ENCODE measurements at regions not wholly inside any gene's neighbourhood (a gene's known extent, or its start where the extent isn't known, plus 50 kb on each side); places are given as distances from the start of the nearest gene placed in this dataset.

GRCh38 chr5:130885691-130886090 is 279.4 kb downstream of the HINT1 start:
- no peaks in the 10 kb centered on the region for H3K23me2 ChIP-seq (ENCODE audit: low read depth, low read length)
- no peak overlapping the region for H2BK120ac ChIP-seq (replicated peaks; ENCODE audit: low read depth, low read length)
- H3K4ac ChIP-seq (replicated peaks; ENCODE audit: insufficient read length, low read depth, low read length) = no peak overlapping the region
- H3K4me2 ChIP-seq (ENCODE audit: insufficient read depth in 1 of 2, low read depth in 2 of 2, low read length in 2 of 2) = no peak overlapping the region
- no peak overlapping the region for H2BK20ac ChIP-seq (ENCODE audit: low read length)
- H3K27me3 ChIP-seq (replicated peaks in 1 of 4; ENCODE audit: control insufficient read depth in 3 of 4, extremely low read depth in 1 of 4, insufficient read depth in 3 of 4, low read length in 3 of 4) = no peaks in the 10 kb centered on the region
- no peak overlapping the region for H4K8ac ChIP-seq (ENCODE audit: extremely low read depth, insufficient read depth, low read length)
- no peak overlapping the region for H3K4me3 ChIP-seq (ENCODE audit: extremely low read depth in 1 of 4, insufficient read depth in 2 of 4, low read depth in 3 of 4, low read length in 4 of 4)
- no peak overlapping the region for H2BK12ac ChIP-seq (ENCODE audit: low read depth, low read length)
- H2AFZ ChIP-seq (ENCODE audit: low read length) = no peak overlapping the region
- no peak overlapping the region for H2AK5ac ChIP-seq (ENCODE audit: low read depth, low read length)
- no peaks in the 10 kb centered on the region for H3K9me3 ChIP-seq (ENCODE audit: insufficient read depth in 2 of 2, low read depth in 1 of 2, low read length in 1 of 2)
- H3K23ac ChIP-seq (ENCODE audit: insufficient read length) = no peak overlapping the region
- no peak overlapping the region for H3K56ac ChIP-seq (replicated peaks; ENCODE audit: insufficient read length, low read depth, low read length)
- ChIA-PET CTCF (ENCODE audit: partially characterized antibody) (interaction anchor here (0.7 to 1.5 kb wide), 3 partner anchors 14 to 328 kb away, joined by 3 to 4 read pairs (median 3); no protein-coding TSS in a partner anchor), POLR2A (ENCODE audit: partially characterized antibody) (interaction anchor here (1.7 kb wide), 1 partner anchor 12 kb away, joined by 5 read pairs; no protein-coding TSS in a partner anchor)
- H4K5ac ChIP-seq (ENCODE audit: insufficient read length, low read depth, low read length) = no peak overlapping the region
- peaks cover 0 to 2% (median under 1%) of the 10 kb centered on the region in 4 experiments; a peak in 2 of 7 replicates for H3K4me1 ChIP-seq (replicated peaks in 1 of 4; ENCODE audit: control insufficient read depth in 3 of 4, insufficient read depth in 4 of 4, low read length in 3 of 4)
- no peak overlapping the region for H3K14ac ChIP-seq (ENCODE audit: insufficient read length)
- no peaks in the 10 kb centered on the region for H3K79me2 ChIP-seq (ENCODE audit: control insufficient read depth in 1 of 2, insufficient read depth in 2 of 2, low read length in 2 of 2)
- no peak overlapping the region for H3K27ac ChIP-seq (ENCODE audit: low read depth, low read length)
- WGBS, 2 experiments (ENCODE audit: extremely low coverage in 1 of 2, insufficient coverage in 1 of 2, insufficient read length in 1 of 2, insufficient replicate concordance in 2 of 2, low coverage in 1 of 2, low lambda C conversion rate in 2 of 2, missing lambda C conversion rate in 1 of 2) = 89% methylated on average over 3 of the region's 3 CpGs; no CpG with 5 or more reads in 1 of the 2 experiments
- H3K36me3 ChIP-seq (ENCODE audit: control insufficient read depth in 2 of 4, insufficient read depth in 4 of 4, low read length in 3 of 4) = no peaks in the 10 kb centered on the region
- no peak overlapping the region for H4K91ac ChIP-seq (replicated peaks; ENCODE audit: insufficient read length, low read length)
- H2BK5ac ChIP-seq (ENCODE audit: low read depth, low read length) = no peak overlapping the region
- DNase-seq (ENCODE audit: low read depth in 1 of 2, low spot score in 2 of 2) (no peak), FAIRE-seq (no peak)
- H4K20me1 ChIP-seq (replicated peaks in 1 of 2; ENCODE audit: control insufficient read depth in 1 of 2, insufficient read depth in 2 of 2, low read length in 2 of 2) = no peaks in the 10 kb centered on the region
- no peaks in the 10 kb centered on the region for H3K79me1 ChIP-seq (ENCODE audit: low read depth, low read length)
- H2BK15ac ChIP-seq (ENCODE audit: low read length) = no peak overlapping the region
- no peak overlapping the region for H3K9ac ChIP-seq (replicated peaks in 1 of 4; ENCODE audit: extremely low read depth in 1 of 4, low read depth in 3 of 4, low read length in 3 of 4)
- H3K18ac ChIP-seq (ENCODE audit: extremely low read depth, low read length) = no peak overlapping the region
- TF ChIP-seq POLR2A (IDR thresholded peaks at IDR 0.05; ENCODE audit: control extremely low read depth in 1 of 2, low read depth in 2 of 2, low read length in 2 of 2) = no peak
- TF ChIP-seq SIN3A (conservative IDR thresholded peaks at IDR 0.05 in 1 of 2, IDR thresholded peaks at IDR 0.05 in 1 of 2; ENCODE audit: low read depth in 1 of 2, low read length in 2 of 2) = no peak
- no peak for TF ChIP-seq BCL11A (IDR thresholded peaks at IDR 0.05; ENCODE audit: low read depth in 2 of 2, low read length in 2 of 2)
- TF ChIP-seq POU5F1 (IDR thresholded peaks at IDR 0.05; ENCODE audit: low read depth, low read length) = no peak
- TF ChIP-seq SIX5 (IDR thresholded peaks at IDR 0.05; ENCODE audit: low read depth, low read length) = no peak
- TF ChIP-seq RNF2 (IDR thresholded peaks at IDR 0.05; ENCODE audit: borderline replicate concordance, low read depth, low read length, missing control alignments, poor library complexity, severe bottlenecking) = no peak
- TF ChIP-seq RFX5 (IDR thresholded peaks at IDR 0.05; ENCODE audit: borderline replicate concordance, low read depth, low read length) = no peak
- no peak for TF ChIP-seq USF2 (IDR thresholded peaks at IDR 0.05; ENCODE audit: low read length)
- TF ChIP-seq SUZ12 (IDR thresholded peaks at IDR 0.05; ENCODE audit: low read length) = no peak
- TF ChIP-seq TBP (IDR thresholded peaks at IDR 0.05; ENCODE audit: low read depth, low read length) = no peak
- TF ChIP-seq HDAC6 (IDR thresholded peaks at IDR 0.05; ENCODE audit: low read depth, low read length) = no peak
- TF ChIP-seq MAX (IDR thresholded peaks at IDR 0.05) = no peak
- no peak for TF ChIP-seq TEAD4 (IDR thresholded peaks at IDR 0.05; ENCODE audit: low read depth, low read length)

Data from H1 (cell line).